ENCODE measurements at regions not wholly inside any gene's neighbourhood (a gene's known extent, or its start where the extent isn't known, plus 50 kb on each side); places are given as distances from the start of the nearest gene placed in this dataset.

DNA sequence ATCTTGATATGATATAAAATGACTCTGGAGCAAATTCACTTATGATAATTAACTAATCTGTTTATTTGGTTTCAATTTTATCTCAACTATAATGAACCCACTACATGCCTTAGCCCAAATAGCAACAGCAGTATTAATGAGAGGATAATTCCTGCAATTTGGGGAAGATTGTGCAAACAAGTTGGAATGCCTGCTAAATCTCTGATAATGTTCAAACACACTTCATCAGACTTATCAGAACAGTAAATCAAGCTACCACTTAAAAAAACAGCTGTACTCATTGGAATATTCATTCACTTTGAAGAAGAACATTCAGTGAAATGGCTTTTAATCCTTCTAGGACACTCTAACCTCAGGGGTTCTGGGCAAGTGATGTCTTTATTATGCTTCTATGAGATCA lies 85.4 kb downstream of the CBLN4 start:
- Mint-ChIP-seq H3K36me3 (no peaks in the 10 kb centered on the region), H3K27ac (no peak overlapping the region), H3K4me1 (no peaks in the 10 kb centered on the region), H3K4me3 (no peak overlapping the region), H3K9me3 (peaks cover 80% of the 10 kb centered on the region), H3K27me3 (ENCODE audit: low read depth) (no peaks in the 10 kb centered on the region)
- TF ChIP-seq, protein P1, sequence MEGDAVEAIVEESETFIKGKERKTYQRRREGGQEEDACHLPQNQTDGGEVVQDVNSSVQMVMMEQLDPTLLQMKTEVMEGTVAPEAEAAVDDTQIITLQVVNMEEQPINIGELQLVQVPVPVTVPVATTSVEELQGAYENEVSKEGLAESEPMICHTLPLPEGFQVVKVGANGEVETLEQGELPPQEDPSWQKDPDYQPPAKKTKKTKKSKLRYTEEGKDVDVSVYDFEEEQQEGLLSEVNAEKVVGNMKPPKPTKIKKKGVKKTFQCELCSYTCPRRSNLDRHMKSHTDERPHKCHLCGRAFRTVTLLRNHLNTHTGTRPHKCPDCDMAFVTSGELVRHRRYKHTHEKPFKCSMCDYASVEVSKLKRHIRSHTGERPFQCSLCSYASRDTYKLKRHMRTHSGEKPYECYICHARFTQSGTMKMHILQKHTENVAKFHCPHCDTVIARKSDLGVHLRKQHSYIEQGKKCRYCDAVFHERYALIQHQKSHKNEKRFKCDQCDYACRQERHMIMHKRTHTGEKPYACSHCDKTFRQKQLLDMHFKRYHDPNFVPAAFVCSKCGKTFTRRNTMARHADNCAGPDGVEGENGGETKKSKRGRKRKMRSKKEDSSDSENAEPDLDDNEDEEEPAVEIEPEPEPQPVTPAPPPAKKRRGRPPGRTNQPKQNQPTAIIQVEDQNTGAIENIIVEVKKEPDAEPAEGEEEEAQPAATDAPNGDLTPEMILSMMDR (IDR thresholded peaks at IDR 0.05; ENCODE audit: unreplicated experiment), result no peak
- no peak for DNase-seq (ENCODE audit: low spot score in 2 of 2, unreplicated experiment in 2 of 2)

DNA sequence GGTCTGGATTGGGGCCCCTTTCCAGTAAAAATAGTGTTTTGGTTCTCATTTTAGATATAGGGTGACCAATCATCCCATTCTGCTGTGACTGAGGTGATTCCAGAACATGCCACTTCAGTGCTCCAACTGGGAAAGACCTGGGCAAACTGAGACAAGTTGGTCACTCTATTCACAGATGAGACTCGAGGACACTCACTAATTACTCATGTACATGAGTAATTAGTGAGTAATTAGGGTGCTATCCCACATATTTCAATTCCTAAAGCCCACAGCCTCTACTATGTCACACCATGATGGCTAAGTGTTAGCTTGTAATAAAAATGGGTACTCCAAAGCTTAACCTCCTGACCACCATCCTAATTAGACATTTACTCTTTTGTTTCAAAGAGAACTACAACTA lies 86.0 kb downstream of the CBLN4 start:
- no peak overlapping the region for H3K27ac Mint-ChIP-seq
- TF ChIP-seq, protein P1 (IDR thresholded peaks at IDR 0.05; ENCODE audit: unreplicated experiment), result no peak
- H3K4me3 Mint-ChIP-seq, result no peak overlapping the region
- H3K36me3 Mint-ChIP-seq, result no peaks in the 10 kb centered on the region
- DNase-seq (ENCODE audit: low spot score in 2 of 2, unreplicated experiment in 2 of 2), result no peak
- no peaks in the 10 kb centered on the region for H3K4me1 Mint-ChIP-seq
- H3K27me3 Mint-ChIP-seq (ENCODE audit: low read depth), result no peaks in the 10 kb centered on the region
- H3K9me3 Mint-ChIP-seq, result peaks cover 81% of the 10 kb centered on the region

DNA sequence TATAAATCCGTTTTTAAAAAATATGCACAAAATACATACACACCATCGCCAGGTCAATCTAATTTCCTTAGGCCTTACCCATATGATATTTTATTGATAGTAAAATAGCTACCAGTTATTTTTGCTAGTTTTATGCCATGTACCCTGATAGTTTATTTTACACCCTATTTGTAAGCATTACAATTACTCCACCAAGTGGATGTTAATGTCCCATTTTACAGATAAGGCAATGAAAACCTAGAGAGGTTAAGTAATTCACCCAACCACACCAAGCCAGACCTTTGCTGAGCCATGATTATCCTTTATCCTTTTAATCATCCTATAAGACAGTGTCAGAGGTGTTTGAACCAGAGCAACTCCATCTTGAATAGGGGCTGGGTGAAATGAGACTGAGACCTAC lies 86.8 kb downstream of the CBLN4 start:
- Mint-ChIP-seq H3K9me3 (peaks cover 80% of the 10 kb centered on the region), H3K27ac (no peak overlapping the region), H3K27me3 (ENCODE audit: low read depth) (no peaks in the 10 kb centered on the region), H3K36me3 (no peaks in the 10 kb centered on the region), H3K4me1 (no peaks in the 10 kb centered on the region), H3K4me3 (no peak overlapping the region)
- TF ChIP-seq, protein P1 (IDR thresholded peaks at IDR 0.05; ENCODE audit: unreplicated experiment), result no peak
- no peak for DNase-seq (ENCODE audit: low spot score in 2 of 2, unreplicated experiment in 2 of 2)

DNA sequence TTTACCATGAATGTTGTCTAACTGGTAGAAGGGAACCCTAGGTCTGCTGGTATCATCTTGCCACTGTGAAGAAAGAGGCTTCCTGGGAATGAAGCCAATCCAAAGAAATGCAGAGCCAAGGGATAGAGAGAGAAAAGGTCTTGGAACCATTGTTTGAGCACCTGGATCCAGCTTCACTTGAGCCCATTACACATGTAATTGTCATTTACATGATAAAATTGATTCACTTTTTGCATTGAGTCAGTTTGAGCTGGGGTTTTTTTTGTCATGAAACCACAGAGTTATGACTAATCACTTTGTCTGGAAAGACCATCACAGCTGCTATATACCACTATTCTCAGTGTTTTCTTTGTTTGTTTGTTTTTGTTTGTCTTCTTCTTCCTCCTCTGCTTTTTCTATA lies 112.3 kb downstream of the CBLN4 start:
- no peak for DNase-seq (ENCODE audit: low spot score in 2 of 2, unreplicated experiment in 2 of 2)
- Mint-ChIP-seq H3K36me3 (peaks cover 2% of the 10 kb centered on the region), H3K27ac (no peak overlapping the region), H3K9me3 (peaks cover 78% of the 10 kb centered on the region), H3K4me3 (no peak overlapping the region), H3K27me3 (ENCODE audit: low read depth) (no peaks in the 10 kb centered on the region), H3K4me1 (no peaks in the 10 kb centered on the region)
- TF ChIP-seq, protein P1 (IDR thresholded peaks at IDR 0.05; ENCODE audit: unreplicated experiment), result no peak

DNA sequence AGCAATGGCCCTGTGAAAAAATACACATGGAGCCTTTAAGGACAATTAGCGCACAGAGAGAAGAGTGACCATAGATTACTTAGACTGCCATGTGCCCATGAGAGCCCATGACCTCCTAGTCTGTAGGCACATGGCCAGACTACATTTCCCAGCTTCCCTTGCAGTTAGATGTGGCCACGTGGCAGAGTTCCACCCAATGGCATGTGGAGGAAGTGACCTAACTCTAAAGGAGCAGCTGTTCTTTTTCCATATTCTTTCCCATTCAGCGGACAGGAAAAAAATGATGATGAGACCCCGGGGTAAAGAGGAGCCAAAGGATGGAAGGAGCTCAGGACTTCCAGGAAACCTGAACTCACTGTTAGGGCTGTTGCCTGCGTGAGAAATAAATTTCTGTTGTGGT lies 116.6 kb downstream of the CBLN4 start:
- DNase-seq (ENCODE audit: low spot score in 2 of 2, unreplicated experiment in 2 of 2), result no peak
- no peak overlapping the region for H3K4me3 Mint-ChIP-seq
- TF ChIP-seq, protein P1 (IDR thresholded peaks at IDR 0.05; ENCODE audit: unreplicated experiment), result no peak
- H3K27ac Mint-ChIP-seq, result no peak overlapping the region
- H3K9me3 Mint-ChIP-seq, result peaks cover 67% of the 10 kb centered on the region
- H3K27me3 Mint-ChIP-seq (ENCODE audit: low read depth), result no peaks in the 10 kb centered on the region
- H3K4me1 Mint-ChIP-seq, result no peaks in the 10 kb centered on the region
- no peaks in the 10 kb centered on the region for H3K36me3 Mint-ChIP-seq

DNA sequence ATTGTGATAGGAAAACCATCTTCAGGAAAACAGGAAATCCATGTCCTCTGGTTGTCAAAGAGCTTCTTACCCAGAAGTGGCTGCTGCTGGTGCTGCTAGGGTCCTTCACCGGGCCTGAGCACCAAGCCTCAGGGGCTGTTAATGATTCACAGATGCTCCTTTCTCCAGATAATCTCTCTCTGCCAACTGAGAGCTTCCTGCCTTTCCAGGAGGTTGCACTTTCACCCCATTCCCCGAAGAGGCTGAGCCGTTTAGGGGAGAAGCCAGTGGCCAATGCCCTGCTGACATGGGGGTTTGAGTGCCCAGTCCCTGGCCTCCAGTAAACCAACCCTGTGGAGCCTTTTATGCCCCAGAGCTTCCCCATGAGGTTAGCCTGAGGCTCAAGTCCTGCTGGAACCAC lies 122.4 kb downstream of the CBLN4 start:
- H3K9me3 Mint-ChIP-seq, result peaks cover 60% of the 10 kb centered on the region
- no peak overlapping the region for H3K4me3 Mint-ChIP-seq
- TF ChIP-seq, protein P1 (IDR thresholded peaks at IDR 0.05; ENCODE audit: unreplicated experiment), result no peak
- no peaks in the 10 kb centered on the region for H3K4me1 Mint-ChIP-seq
- no peak overlapping the region for H3K27ac Mint-ChIP-seq
- DNase-seq (ENCODE audit: low spot score in 2 of 2, unreplicated experiment in 2 of 2), result no peak
- H3K27me3 Mint-ChIP-seq (ENCODE audit: low read depth), result no peaks in the 10 kb centered on the region
- H3K36me3 Mint-ChIP-seq, result peaks cover 5% of the 10 kb centered on the region

Measured in mesothelial cell of epicardium (in vitro differentiated cells).